HL-60 (cell line): ENCODE measurements at regions not wholly inside any gene's neighbourhood (a gene's known extent, or its start where the extent isn't known, plus 50 kb on each side); places are given as distances from the start of the nearest gene placed in this dataset.

Source experiments
- GABPA ChIP-seq: IDR thresholded peaks from 2 replicates; pipeline ENCODE4 v1.6.1; 2012; ENCODE audit warnings: low read depth
- POLR2AphosphoS5 ChIP-seq: IDR thresholded peaks from 2 replicates; pipeline ENCODE4 v1.6.1; 2012; ENCODE audit warnings: low read depth
- SPI1 ChIP-seq: IDR thresholded peaks from 2 replicates; pipeline ENCODE4 v1.6.1; 2012; ENCODE audit warnings: low read depth, mild to moderate bottlenecking, borderline replicate concordance
- TF ChIP-seq, protein P1 (sequence below): IDR thresholded peaks from one replicate; pipeline ENCODE4 v1.5.1; 2011; ENCODE audit warnings: low read length, control low read depth, inconsistent platforms; ENCODE audit not compliant: insufficient read depth
- TF ChIP-seq, protein P2 (sequence below): IDR thresholded peaks from 2 replicates; pipeline ENCODE4 v1.6.1; 2012; ENCODE audit warnings: low read depth; ENCODE audit not compliant: insufficient replicate concordance

DNA sequence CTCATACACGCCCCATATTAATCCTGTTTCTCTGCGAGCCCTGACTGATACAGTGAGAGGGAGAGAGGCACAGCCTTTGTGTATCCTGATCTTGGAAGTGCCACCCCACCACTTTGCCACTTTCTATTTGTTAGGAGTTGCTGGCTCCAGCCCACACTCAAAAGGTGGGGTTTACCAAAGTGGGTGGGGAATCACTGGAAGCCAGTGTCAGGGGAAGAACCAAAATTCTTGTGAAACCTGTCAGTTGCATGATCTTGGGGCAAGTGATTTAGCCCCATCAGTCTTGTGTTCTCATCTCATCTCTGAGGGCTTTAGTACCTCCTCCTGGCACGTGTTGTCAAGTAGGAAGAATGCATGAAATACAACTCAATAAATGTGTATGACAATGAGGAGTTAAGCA is 119.5 kb downstream of the SOX9 start:
- TF ChIP-seq, protein P1, sequence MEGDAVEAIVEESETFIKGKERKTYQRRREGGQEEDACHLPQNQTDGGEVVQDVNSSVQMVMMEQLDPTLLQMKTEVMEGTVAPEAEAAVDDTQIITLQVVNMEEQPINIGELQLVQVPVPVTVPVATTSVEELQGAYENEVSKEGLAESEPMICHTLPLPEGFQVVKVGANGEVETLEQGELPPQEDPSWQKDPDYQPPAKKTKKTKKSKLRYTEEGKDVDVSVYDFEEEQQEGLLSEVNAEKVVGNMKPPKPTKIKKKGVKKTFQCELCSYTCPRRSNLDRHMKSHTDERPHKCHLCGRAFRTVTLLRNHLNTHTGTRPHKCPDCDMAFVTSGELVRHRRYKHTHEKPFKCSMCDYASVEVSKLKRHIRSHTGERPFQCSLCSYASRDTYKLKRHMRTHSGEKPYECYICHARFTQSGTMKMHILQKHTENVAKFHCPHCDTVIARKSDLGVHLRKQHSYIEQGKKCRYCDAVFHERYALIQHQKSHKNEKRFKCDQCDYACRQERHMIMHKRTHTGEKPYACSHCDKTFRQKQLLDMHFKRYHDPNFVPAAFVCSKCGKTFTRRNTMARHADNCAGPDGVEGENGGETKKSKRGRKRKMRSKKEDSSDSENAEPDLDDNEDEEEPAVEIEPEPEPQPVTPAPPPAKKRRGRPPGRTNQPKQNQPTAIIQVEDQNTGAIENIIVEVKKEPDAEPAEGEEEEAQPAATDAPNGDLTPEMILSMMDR: no peak
- TF ChIP-seq, protein P2, sequence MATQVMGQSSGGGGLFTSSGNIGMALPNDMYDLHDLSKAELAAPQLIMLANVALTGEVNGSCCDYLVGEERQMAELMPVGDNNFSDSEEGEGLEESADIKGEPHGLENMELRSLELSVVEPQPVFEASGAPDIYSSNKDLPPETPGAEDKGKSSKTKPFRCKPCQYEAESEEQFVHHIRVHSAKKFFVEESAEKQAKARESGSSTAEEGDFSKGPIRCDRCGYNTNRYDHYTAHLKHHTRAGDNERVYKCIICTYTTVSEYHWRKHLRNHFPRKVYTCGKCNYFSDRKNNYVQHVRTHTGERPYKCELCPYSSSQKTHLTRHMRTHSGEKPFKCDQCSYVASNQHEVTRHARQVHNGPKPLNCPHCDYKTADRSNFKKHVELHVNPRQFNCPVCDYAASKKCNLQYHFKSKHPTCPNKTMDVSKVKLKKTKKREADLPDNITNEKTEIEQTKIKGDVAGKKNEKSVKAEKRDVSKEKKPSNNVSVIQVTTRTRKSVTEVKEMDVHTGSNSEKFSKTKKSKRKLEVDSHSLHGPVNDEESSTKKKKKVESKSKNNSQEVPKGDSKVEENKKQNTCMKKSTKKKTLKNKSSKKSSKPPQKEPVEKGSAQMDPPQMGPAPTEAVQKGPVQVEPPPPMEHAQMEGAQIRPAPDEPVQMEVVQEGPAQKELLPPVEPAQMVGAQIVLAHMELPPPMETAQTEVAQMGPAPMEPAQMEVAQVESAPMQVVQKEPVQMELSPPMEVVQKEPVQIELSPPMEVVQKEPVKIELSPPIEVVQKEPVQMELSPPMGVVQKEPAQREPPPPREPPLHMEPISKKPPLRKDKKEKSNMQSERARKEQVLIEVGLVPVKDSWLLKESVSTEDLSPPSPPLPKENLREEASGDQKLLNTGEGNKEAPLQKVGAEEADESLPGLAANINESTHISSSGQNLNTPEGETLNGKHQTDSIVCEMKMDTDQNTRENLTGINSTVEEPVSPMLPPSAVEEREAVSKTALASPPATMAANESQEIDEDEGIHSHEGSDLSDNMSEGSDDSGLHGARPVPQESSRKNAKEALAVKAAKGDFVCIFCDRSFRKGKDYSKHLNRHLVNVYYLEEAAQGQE: no peak
- TF ChIP-seq POLR2AphosphoS5 (no peak), GABPA (no peak), SPI1 (no peak)
